HepG2 (cell line): ENCODE measurements at regions not wholly inside any gene's neighbourhood (a gene's known extent, or its start where the extent isn't known, plus 50 kb on each side); places are given as distances from the start of the nearest gene placed in this dataset.

Source experiments
- ATAC-seq: fragments of 200-7000 bp; cut with Tn5 transposase; 3 replicates; pipeline ENCODE4 v1.9.1; 2020; ENCODE audit warnings: mild to moderate bottlenecking, moderate library complexity
- BruUV-seq: library from RNA; stranded (reverse); fragments of 400-500 nt; replicated peaks from 2 replicates; lab custom pipeline; 2021; lab: Mats Ljungman, UMichigan
- CTCF ChIA-PET: fragments of 300-600 bp; formaldehyde crosslinking; extraction: SDS; loops from one replicate; lab custom pipeline; 2021; ENCODE audit warnings: low total read pairs, inconsistent platforms, low intra/inter-chr PET ratio; lab: Yijun Ruan, JAX
- POLR2A ChIA-PET: fragments of 350-600 bp; sonication (Branson Sonifier 250); formaldehyde crosslinking; loops from one replicate; lab custom pipeline; 2020; ENCODE audit warnings: antibody characterized with exemption, inconsistent platforms; lab: Yijun Ruan, JAX
- DNase-seq: peaks from one replicate; pipeline ENCODE4 v3.0.0-alpha.2; 2015; ENCODE audit warnings: low spot score
- FAIRE-seq: peaks from 3 replicates; lab custom pipeline; 2011; peaks lifted over from hg19 to GRCh38; lab: Jason Lieb, UNC
- H2AFZ ChIP-seq: one replicate; pipeline ENCODE4 v1.6.1; 2011; ENCODE audit warnings: low read length, inconsistent platforms
- H3K27ac ChIP-seq: fragments of 300-600 bp; 3 replicates; pipeline ENCODE4 v1.8.0; 2011; ENCODE audit warnings: mixed run types, mild to moderate bottlenecking, mixed read lengths, low read length, inconsistent platforms; ENCODE audit not compliant: insufficient read depth; ENCODE audit errors: extremely low read length
- H3K27me3 ChIP-seq, 2 experiments: fragments of 200-600 bp in 1 of 2; 2 replicates in 1 of 2; 3 replicates in 1 of 2; pipeline versions ENCODE4 v1.6.0 to v1.8.0; 2011; ENCODE audit warnings: low read length in 2 of 2, mild to moderate bottlenecking in 2 of 2, moderate library complexity in 2 of 2, inconsistent platforms in 1 of 2; ENCODE audit not compliant: insufficient read depth in 2 of 2, control insufficient read depth in 1 of 2
- H3K36me3 ChIP-seq, 2 experiments: fragments of 200-600 bp in 1 of 2; replicated peaks in 1 of 2; 2 replicates in 1 of 2; 3 replicates in 1 of 2; pipeline versions ENCODE4 v1.5.1 to v1.8.0; 2011; ENCODE audit warnings: low read length in 2 of 2, inconsistent platforms in 1 of 2; ENCODE audit not compliant: insufficient read depth in 2 of 2, control insufficient read depth in 1 of 2
- H3K4me1 ChIP-seq: 2 replicates; pipeline ENCODE4 v1.5.1; 2012; ENCODE audit warnings: low read length, inconsistent platforms; ENCODE audit not compliant: insufficient read depth
- H3K4me2 ChIP-seq: 2 replicates; pipeline ENCODE4 v1.6.0; 2011; ENCODE audit warnings: low read depth, low read length, inconsistent platforms
- H3K4me3 ChIP-seq, 3 experiments: fragments of 200-600 bp in 1 of 3; sonication (generic), shearing (Covaris generic) in 1 of 3; replicated peaks in 1 of 3; 2 replicates each; pipeline ENCODE4 v1.5.1; 2011 to 2016; ENCODE audit warnings: low read length in 3 of 3, inconsistent platforms in 2 of 3, low read depth in 2 of 3, mild to moderate bottlenecking in 2 of 3, control low read depth in 1 of 3, mixed read lengths in 1 of 3; ENCODE audit not compliant: insufficient read depth in 1 of 3
- H3K79me2 ChIP-seq: one replicate; pipeline ENCODE4 v1.6.1; 2011; ENCODE audit warnings: low read length, inconsistent platforms; ENCODE audit not compliant: insufficient read depth
- H3K9ac ChIP-seq: 2 replicates; pipeline ENCODE4 v1.6.0; 2011; ENCODE audit warnings: mild to moderate bottlenecking, low read depth, low read length, inconsistent platforms; ENCODE audit not compliant: insufficient read depth
- H3K9me3 ChIP-seq: 2 replicates; pipeline ENCODE4 v1.5.1; 2012; ENCODE audit warnings: mild to moderate bottlenecking, low read length
- H4K20me1 ChIP-seq: 2 replicates; pipeline ENCODE4 v1.6.0; 2011; ENCODE audit warnings: inconsistent platforms, mild to moderate bottlenecking, low read length, moderate library complexity; ENCODE audit not compliant: insufficient read depth
- BRCA1 ChIP-seq: sonication (generic); formaldehyde crosslinking; IDR thresholded peaks from 2 replicates; pipeline ENCODE4 v1.4.0; 2020; ENCODE audit warnings: missing genetic modification reagents
- CERS6 ChIP-seq: sonication (generic); formaldehyde crosslinking; IDR thresholded peaks from 2 replicates; pipeline ENCODE4 v1.5.0; 2020; ENCODE audit warnings: missing genetic modification reagents
- FOXM1 ChIP-seq: sonication (generic); formaldehyde crosslinking; IDR thresholded peaks from 2 replicates; pipeline ENCODE4 v1.5.0; 2020; ENCODE audit warnings: missing genetic modification reagents
- GZF1 ChIP-seq: sonication (generic); formaldehyde crosslinking; IDR thresholded peaks from 2 replicates; pipeline ENCODE4 v1.5.1; 2020; ENCODE audit warnings: mild to moderate bottlenecking, missing genetic modification reagents
- KIAA2018 ChIP-seq: sonication (generic); formaldehyde crosslinking; IDR thresholded peaks from 2 replicates; pipeline ENCODE4 v1.5.0; 2020; ENCODE audit warnings: mild to moderate bottlenecking, missing genetic modification reagents, borderline replicate concordance
- KLF9 ChIP-seq: IDR thresholded peaks from 2 replicates; pipeline ENCODE4 v1.6.1; 2016; ENCODE audit warnings: low read depth
- MAZ ChIP-seq, 2 experiments: sonication (generic) in 1 of 2; formaldehyde crosslinking in 1 of 2; IDR thresholded peaks; 2 replicates each; pipeline versions ENCODE4 v1.5.0 to v1.6.1; 2012 to 2020; ENCODE audit warnings: low read depth in 2 of 2, mild to moderate bottlenecking in 2 of 2, borderline replicate concordance in 1 of 2, improper control_type of control experiment in 1 of 2, low read length in 1 of 2, missing genetic modification reagents in 1 of 2, moderate library complexity in 1 of 2
- MEF2D ChIP-seq: sonication (generic); formaldehyde crosslinking; IDR thresholded peaks from 2 replicates; pipeline ENCODE4 v1.5.1; 2020; ENCODE audit warnings: mild to moderate bottlenecking, missing genetic modification reagents
- MTF2 ChIP-seq: sonication (generic); formaldehyde crosslinking; IDR thresholded peaks from 2 replicates; pipeline ENCODE4 v1.5.0; 2020; ENCODE audit warnings: missing genetic modification reagents, borderline replicate concordance
- MYNN ChIP-seq: sonication (generic); formaldehyde crosslinking; IDR thresholded peaks from 2 replicates; pipeline ENCODE4 v1.4.0; 2020; ENCODE audit warnings: mild to moderate bottlenecking, low read depth, missing genetic modification reagents
- NPAS2 ChIP-seq: sonication (generic); formaldehyde crosslinking; IDR thresholded peaks from 2 replicates; pipeline ENCODE4 v1.8.0; 2022; ENCODE audit warnings: mild to moderate bottlenecking, missing genetic modification reagents, borderline replicate concordance
- STAG1 ChIP-seq: sonication (generic); formaldehyde crosslinking; IDR thresholded peaks from 2 replicates; pipeline ENCODE4 v1.4.0; 2020; ENCODE audit warnings: missing genetic modification reagents
- ZEB1 ChIP-seq: IDR thresholded peaks from 2 replicates; pipeline ENCODE4 v1.6.1; 2012; ENCODE audit warnings: mild to moderate bottlenecking, low read depth, inconsistent platforms; ENCODE audit not compliant: insufficient replicate concordance
- ZFP36L2 ChIP-seq: sonication (generic); formaldehyde crosslinking; IDR thresholded peaks from 2 replicates; pipeline ENCODE4 v1.4.0; 2020; ENCODE audit warnings: missing genetic modification reagents
- ZNF558 ChIP-seq: sonication (generic); formaldehyde crosslinking; IDR thresholded peaks from 2 replicates; pipeline ENCODE4 v1.9.0; 2022; ENCODE audit warnings: mild to moderate bottlenecking, missing genetic modification reagents, borderline replicate concordance
- WGBS: methylation state at CpG from one replicate; pipeline ENCODE4 v1.1.6; 2017; ENCODE audit warnings: low lambda C conversion rate; 5-methylcytosine and 5-hydroxymethylcytosine counted together
- in situ Hi-C: cut with HindIII; loops from 2 replicates; pipeline ENCODE4 v1.10.0; 2017; ENCODE audit warnings: low pct_unique_long_range_greater_than_20kb; ENCODE audit not compliant: extremely low pct_ligation_motif_present
- intact Hi-C: fragments of 100-400 bp; cut with micrococcal nuclease; formaldehyde crosslinking; loops from one replicate; pipeline ENCODE4 v1.10.0; 2022; ENCODE audit not compliant: unreplicated experiment
- TF ChIP-seq, protein P1 (sequence below): sonication (generic); formaldehyde crosslinking; IDR thresholded peaks from 2 replicates; pipeline ENCODE4 v1.4.0; 2020; ENCODE audit warnings: low read depth, mild to moderate bottlenecking, missing genetic modification reagents

GRCh38 chr7:76123316-76123715 is 75.4 kb downstream of the MDH2 start:
- 94% methylated on average over 4 of the region's 4 CpGs for WGBS
- Histone ChIP-seq H3K9me3 (no peaks in the 10 kb centered on the region), H3K4me2 (no peak overlapping the region), H3K27ac (no peak overlapping the region), H3K36me3 (no peaks in the 10 kb centered on the region), H3K4me1 (peaks cover 83% of the 10 kb centered on the region), H3K9ac (no peak overlapping the region), H2AFZ (no peak overlapping the region), H3K4me3 (no peak overlapping the region), H3K79me2 (no peaks in the 10 kb centered on the region), H4K20me1 (no peaks in the 10 kb centered on the region), H3K27me3 (no peaks in the 10 kb centered on the region)
- in situ Hi-C loops: no loop called here
- BruUV-seq: no TSS peak
- CTCF ChIA-PET: no interaction called here
- DNase-seq (no peak), FAIRE-seq (no peak), ATAC-seq (no peak)
- intact Hi-C loops: no loop called here
- POLR2A ChIA-PET: no interaction called here
- TF ChIP-seq MEF2D (CRISPR knock-in tag): no peak
- no peak for TF ChIP-seq NPAS2 (CRISPR knock-in tag)
- TF ChIP-seq KIAA2018 (CRISPR knock-in tag): no peak
- TF ChIP-seq, protein P1, sequence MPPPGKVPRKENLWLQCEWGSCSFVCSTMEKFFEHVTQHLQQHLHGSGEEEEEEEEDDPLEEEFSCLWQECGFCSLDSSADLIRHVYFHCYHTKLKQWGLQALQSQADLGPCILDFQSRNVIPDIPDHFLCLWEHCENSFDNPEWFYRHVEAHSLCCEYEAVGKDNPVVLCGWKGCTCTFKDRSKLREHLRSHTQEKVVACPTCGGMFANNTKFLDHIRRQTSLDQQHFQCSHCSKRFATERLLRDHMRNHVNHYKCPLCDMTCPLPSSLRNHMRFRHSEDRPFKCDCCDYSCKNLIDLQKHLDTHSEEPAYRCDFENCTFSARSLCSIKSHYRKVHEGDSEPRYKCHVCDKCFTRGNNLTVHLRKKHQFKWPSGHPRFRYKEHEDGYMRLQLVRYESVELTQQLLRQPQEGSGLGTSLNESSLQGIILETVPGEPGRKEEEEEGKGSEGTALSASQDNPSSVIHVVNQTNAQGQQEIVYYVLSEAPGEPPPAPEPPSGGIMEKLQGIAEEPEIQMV (CRISPR knock-in tag): no peak
- no peak for TF ChIP-seq ZNF558 (CRISPR knock-in tag)
- TF ChIP-seq FOXM1: no peak
- no peak for TF ChIP-seq CERS6 (CRISPR knock-in tag)
- no peak for TF ChIP-seq KLF9
- no peak for TF ChIP-seq MTF2 (CRISPR knock-in tag)
- no peak for TF ChIP-seq ZFP36L2 (CRISPR knock-in tag)
- TF ChIP-seq STAG1 (CRISPR knock-in tag): no peak
- no peak for TF ChIP-seq BRCA1
- TF ChIP-seq GZF1 (CRISPR knock-in tag): no peak
- no peak for TF ChIP-seq MYNN (CRISPR knock-in tag)
- TF ChIP-seq ZEB1: no peak
- no peak for TF ChIP-seq MAZ (IDR thresholded peaks at IDR 0.05; ENCODE audit: borderline replicate concordance, low read depth, low read length)
- no peak for TF ChIP-seq MAZ (CRISPR knock-in tag; IDR thresholded peaks at IDR 0.05; ENCODE audit: low read depth)
